A673 (cell line): ENCODE measurements at regions not wholly inside any gene's neighbourhood (a gene's known extent, or its start where the extent isn't known, plus 50 kb on each side); places are given as distances from the start of the nearest gene placed in this dataset.

ENCODE experiments used
- BruUV-seq: library from RNA; stranded (reverse); fragments of 400-500 nt; replicated peaks from 2 replicates; lab custom pipeline; 2021; lab: Mats Ljungman, UMichigan
- CTCF ChIA-PET: fragments of 300-600 bp; sonication (Branson Sonifier 250); formaldehyde crosslinking; loops from one replicate; lab custom pipeline; 2022; ENCODE audit warnings: antibody characterized with exemption; lab: Charles Lee
- POLR2A ChIA-PET: fragments of 300-600 bp; sonication (Branson Sonifier 250); formaldehyde crosslinking; loops from one replicate; lab custom pipeline; 2022; ENCODE audit warnings: antibody characterized with exemption; ENCODE audit not compliant: low non-redundant PET; lab: Charles Lee
- DNase-seq: peaks from one replicate; pipeline ENCODE4 v3.0.0-alpha.2; 2015; ENCODE audit warnings: low spot score
- H3K27ac ChIP-seq: fragments of 200-600 bp; sonication (generic); 2 replicates; pipeline ENCODE4 v1.5.1; 2016; ENCODE audit warnings: mixed run types, low read depth, mild to moderate bottlenecking, mixed read lengths, antibody characterized with exemption, low read length; ENCODE audit not compliant: poor library complexity, severe bottlenecking
- H3K27me3 ChIP-seq: fragments of 200-600 bp; sonication (generic); replicated peaks from 2 replicates; pipeline ENCODE4 v1.6.1; 2017; ENCODE audit warnings: mixed run types, low read depth, mild to moderate bottlenecking, mixed read lengths, antibody characterized with exemption, low read length; ENCODE audit not compliant: insufficient read depth, poor library complexity
- H3K36me3 ChIP-seq: fragments of 200-600 bp; sonication (generic); 2 replicates; pipeline ENCODE4 v1.6.1; 2016; ENCODE audit warnings: mixed run types, mild to moderate bottlenecking, mixed read lengths, antibody characterized with exemption, low read length; ENCODE audit not compliant: insufficient read depth, poor library complexity, severe bottlenecking
- H3K4me1 ChIP-seq: fragments of 200-600 bp; sonication (generic); 2 replicates; pipeline ENCODE4 v1.6.1; 2017; ENCODE audit warnings: mixed run types, mild to moderate bottlenecking, mixed read lengths, antibody characterized with exemption, low read length; ENCODE audit not compliant: insufficient read depth, poor library complexity, severe bottlenecking
- H3K4me3 ChIP-seq: fragments of 200-600 bp; sonication (generic); 2 replicates; pipeline ENCODE4 v1.5.1; 2016; ENCODE audit warnings: low read depth, mixed run types, mild to moderate bottlenecking, mixed read lengths, low read length; ENCODE audit not compliant: poor library complexity, severe bottlenecking
- H3K9me3 ChIP-seq: fragments of 200-600 bp; sonication (generic); 2 replicates; pipeline ENCODE4 v1.6.1; 2016; ENCODE audit warnings: mixed run types, low read depth, mild to moderate bottlenecking, mixed read lengths, antibody characterized with exemption, low read length; ENCODE audit not compliant: poor library complexity, severe bottlenecking
- EZH2 ChIP-seq: fragments of 200-600 bp; sonication (generic); IDR thresholded peaks from 2 replicates; pipeline ENCODE4 v1.6.1; 2017; ENCODE audit warnings: borderline replicate concordance, low read depth, mild to moderate bottlenecking, mixed read lengths, antibody characterized with exemption, low read length; ENCODE audit not compliant: poor library complexity, severe bottlenecking
- intact Hi-C: fragments of 100-400 bp; cut with micrococcal nuclease; formaldehyde crosslinking; loops from one replicate; pipeline ENCODE4 v1.10.0; 2022; ENCODE audit not compliant: unreplicated experiment
- TF ChIP-seq, protein P1 (sequence below): fragments of 300-800, 200-600 bp; sonication (generic); conservative IDR thresholded peaks from 2 replicates; pipeline ENCODE4 v1.5.1; 2017; ENCODE audit warnings: low read depth, mild to moderate bottlenecking, antibody characterized with exemption, low read length, moderate library complexity, mixed read lengths

- TF ChIP-seq, protein P1, sequence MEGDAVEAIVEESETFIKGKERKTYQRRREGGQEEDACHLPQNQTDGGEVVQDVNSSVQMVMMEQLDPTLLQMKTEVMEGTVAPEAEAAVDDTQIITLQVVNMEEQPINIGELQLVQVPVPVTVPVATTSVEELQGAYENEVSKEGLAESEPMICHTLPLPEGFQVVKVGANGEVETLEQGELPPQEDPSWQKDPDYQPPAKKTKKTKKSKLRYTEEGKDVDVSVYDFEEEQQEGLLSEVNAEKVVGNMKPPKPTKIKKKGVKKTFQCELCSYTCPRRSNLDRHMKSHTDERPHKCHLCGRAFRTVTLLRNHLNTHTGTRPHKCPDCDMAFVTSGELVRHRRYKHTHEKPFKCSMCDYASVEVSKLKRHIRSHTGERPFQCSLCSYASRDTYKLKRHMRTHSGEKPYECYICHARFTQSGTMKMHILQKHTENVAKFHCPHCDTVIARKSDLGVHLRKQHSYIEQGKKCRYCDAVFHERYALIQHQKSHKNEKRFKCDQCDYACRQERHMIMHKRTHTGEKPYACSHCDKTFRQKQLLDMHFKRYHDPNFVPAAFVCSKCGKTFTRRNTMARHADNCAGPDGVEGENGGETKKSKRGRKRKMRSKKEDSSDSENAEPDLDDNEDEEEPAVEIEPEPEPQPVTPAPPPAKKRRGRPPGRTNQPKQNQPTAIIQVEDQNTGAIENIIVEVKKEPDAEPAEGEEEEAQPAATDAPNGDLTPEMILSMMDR: no peak
- no peak for TF ChIP-seq EZH2
- no peaks in the 10 kb centered on the region for H3K9me3 ChIP-seq
- no peaks in the 10 kb centered on the region for H3K4me1 ChIP-seq
- BruUV-seq: no TSS peak
- H3K36me3 ChIP-seq: no peaks in the 10 kb centered on the region
- H3K4me3 ChIP-seq: no peak overlapping the region
- no peak for DNase-seq
- no peaks in the 10 kb centered on the region for H3K27me3 ChIP-seq
- intact Hi-C loops: no loop called here
- H3K27ac ChIP-seq: no peak overlapping the region
- ChIA-PET POLR2A (no interaction called here), CTCF (no interaction called here)
Measured at GRCh38 chr7:46616636-46617035, 695.6 kb upstream of the IGFBP3 start.

GRCh38 chr7:46613551-46613950 is 692.5 kb upstream of the IGFBP3 start:
- Histone ChIP-seq H3K4me1 (no peaks in the 10 kb centered on the region), H3K27me3 (no peaks in the 10 kb centered on the region), H3K27ac (no peak overlapping the region), H3K9me3 (no peaks in the 10 kb centered on the region), H3K36me3 (no peaks in the 10 kb centered on the region), H3K4me3 (no peak overlapping the region)
- intact Hi-C loops: no loop called here
- DNase-seq: no peak
- ChIA-PET POLR2A (no interaction called here), CTCF (no interaction called here)
- TF ChIP-seq, protein P1: no peak
- no peak for TF ChIP-seq EZH2
- BruUV-seq: no TSS peak

GRCh38 chr7:46613116-46613515 is 692.0 kb upstream of the IGFBP3 start:
- ChIA-PET CTCF (no interaction called here), POLR2A (no interaction called here)
- TF ChIP-seq, protein P1: no peak
- no peak for TF ChIP-seq EZH2
- Histone ChIP-seq H3K9me3 (no peaks in the 10 kb centered on the region), H3K27ac (no peak overlapping the region), H3K4me3 (no peak overlapping the region), H3K27me3 (no peaks in the 10 kb centered on the region), H3K36me3 (no peaks in the 10 kb centered on the region), H3K4me1 (no peaks in the 10 kb centered on the region)
- BruUV-seq: no TSS peak
- no peak for DNase-seq
- intact Hi-C loops: no loop called here
